H9 (cell line): ENCODE measurements at regions not wholly inside any gene's neighbourhood (a gene's known extent, or its start where the extent isn't known, plus 50 kb on each side); places are given as distances from the start of the nearest gene placed in this dataset.

Experiments
- DNase-seq: peaks from one replicate; pipeline ENCODE4 v3.0.0-alpha.2; 2017
- H2AFZ ChIP-seq: one replicate; pipeline ENCODE4 v1.6.1; 2013; ENCODE audit warnings: mild to moderate bottlenecking, low read length, control low read depth, moderate library complexity
- H2AK5ac ChIP-seq: 2 replicates; pipeline ENCODE4 v1.6.1; 2013; ENCODE audit warnings: low read length, control low read depth, mixed read lengths; ENCODE audit not compliant: insufficient read length
- H2BK120ac ChIP-seq: one replicate; pipeline ENCODE4 v1.6.1; 2013; ENCODE audit warnings: low read depth, mild to moderate bottlenecking, low read length, control low read depth, inconsistent platforms; ENCODE audit not compliant: poor library complexity, severe bottlenecking
- H2BK12ac ChIP-seq: 2 replicates; pipeline ENCODE4 v1.6.1; 2013; ENCODE audit warnings: low read length, control low read depth, mixed read lengths, low read depth; ENCODE audit not compliant: insufficient read length
- H2BK15ac ChIP-seq: 2 replicates; pipeline ENCODE4 v1.6.1; 2013; ENCODE audit warnings: low read depth, low read length, control low read depth
- H2BK20ac ChIP-seq: one replicate; pipeline ENCODE4 v1.6.1; 2013; ENCODE audit warnings: low read depth, mild to moderate bottlenecking, low read length, control low read depth, inconsistent platforms; ENCODE audit not compliant: poor library complexity, severe bottlenecking
- H2BK5ac ChIP-seq: 2 replicates; pipeline ENCODE4 v1.6.1; 2013; ENCODE audit warnings: low read length, control low read depth, mixed read lengths; ENCODE audit not compliant: insufficient read length
- H3K14ac ChIP-seq: 2 replicates; pipeline ENCODE4 v1.6.1; 2013; ENCODE audit warnings: low read length, control low read depth; ENCODE audit not compliant: insufficient read depth
- H3K18ac ChIP-seq: 2 replicates; pipeline ENCODE4 v1.6.1; 2013; ENCODE audit warnings: low read depth, mild to moderate bottlenecking, mixed read lengths, low read length, control low read depth; ENCODE audit not compliant: insufficient read length
- H3K23ac ChIP-seq: 2 replicates; pipeline ENCODE4 v1.6.1; 2013; ENCODE audit warnings: low read length, control low read depth, mixed read lengths, low read depth; ENCODE audit not compliant: insufficient read length
- H3K23me2 ChIP-seq: 2 replicates; pipeline ENCODE4 v1.6.1; 2013; ENCODE audit warnings: low read depth, mild to moderate bottlenecking, mixed read lengths, low read length, control low read depth; ENCODE audit not compliant: insufficient read length, poor library complexity, severe bottlenecking
- H3K27ac ChIP-seq: 2 replicates; pipeline ENCODE4 v1.5.1; 2013; ENCODE audit warnings: low read length, control low read depth, mixed read lengths, low read depth; ENCODE audit not compliant: insufficient read length
- H3K27me3 ChIP-seq: 2 replicates; pipeline ENCODE4 v1.6.1; 2013; ENCODE audit warnings: low read length, control low read depth, inconsistent platforms; ENCODE audit not compliant: insufficient read depth
- H3K4ac ChIP-seq: 2 replicates; pipeline ENCODE4 v1.6.1; 2013; ENCODE audit warnings: low read depth, mild to moderate bottlenecking, control low read depth, inconsistent platforms, low read length, moderate library complexity
- H3K4me1 ChIP-seq: 2 replicates; pipeline ENCODE4 v1.6.1; 2013; ENCODE audit warnings: low read length, control low read depth, inconsistent platforms; ENCODE audit not compliant: insufficient read depth
- H3K4me2 ChIP-seq: 2 replicates; pipeline ENCODE4 v1.6.1; 2013; ENCODE audit warnings: low read length, control low read depth, mixed read lengths; ENCODE audit not compliant: insufficient read length, insufficient read depth
- H3K56ac ChIP-seq: 2 replicates; pipeline ENCODE4 v1.6.1; 2013; ENCODE audit warnings: low read depth, mild to moderate bottlenecking, mixed read lengths, low read length, control low read depth; ENCODE audit not compliant: insufficient read length
- H3K79me1 ChIP-seq: 2 replicates; pipeline ENCODE4 v1.6.1; 2013; ENCODE audit warnings: low read depth, mild to moderate bottlenecking, moderate library complexity, low read length, control low read depth, inconsistent platforms; ENCODE audit not compliant: insufficient read depth, poor library complexity, severe bottlenecking
- H3K79me2 ChIP-seq: 2 replicates; pipeline ENCODE4 v1.6.1; 2013; ENCODE audit warnings: low read length, control low read depth, inconsistent platforms; ENCODE audit not compliant: insufficient read depth
- H3K9ac ChIP-seq: 2 replicates; pipeline ENCODE4 v1.6.1; 2013; ENCODE audit warnings: low read length, control low read depth, mixed read lengths; ENCODE audit not compliant: insufficient read length; ENCODE audit errors: extremely low read depth
- H3K9me3 ChIP-seq: one replicate; pipeline ENCODE4 v1.6.1; 2013; ENCODE audit warnings: low read depth, low read length, inconsistent platforms; ENCODE audit not compliant: control insufficient read depth
- H3T11ph ChIP-seq: one replicate; pipeline ENCODE4 v1.6.1; 2013; ENCODE audit warnings: mild to moderate bottlenecking, low read length, control low read depth, inconsistent platforms
- H4K20me1 ChIP-seq: one replicate; pipeline ENCODE4 v1.6.1; 2013; ENCODE audit not compliant: control insufficient read depth, insufficient read length, insufficient read depth
- H4K5ac ChIP-seq: 2 replicates; pipeline ENCODE4 v1.6.1; 2013; ENCODE audit warnings: low read depth, mild to moderate bottlenecking, mixed read lengths, low read length, control low read depth; ENCODE audit not compliant: insufficient read length
- H4K8ac ChIP-seq: replicated peaks from 2 replicates; pipeline ENCODE4 v1.6.1; 2013; ENCODE audit warnings: low read length, control low read depth, mixed read lengths, low read depth; ENCODE audit not compliant: insufficient read length
- H4K91ac ChIP-seq: 2 replicates; pipeline ENCODE4 v1.6.1; 2013; ENCODE audit warnings: low read depth, mild to moderate bottlenecking, moderate library complexity, mixed read lengths, low read length, control low read depth; ENCODE audit not compliant: insufficient read length
- H3K27ac Mint-ChIP-seq, 3 experiments: 2 replicates in 2 of 3; 3 replicates in 1 of 3; pipeline ENCODE4 v1.8.0; 2020 to 2021; ENCODE audit warnings: mixed read lengths in 3 of 3, mild to moderate bottlenecking in 1 of 3, moderate library complexity in 1 of 3
- H3K27me3 Mint-ChIP-seq: 2 replicates; pipeline ENCODE4 v1.8.0; 2021; ENCODE audit warnings: low read depth, mild to moderate bottlenecking, moderate library complexity, mixed read lengths
- H3K36me3 Mint-ChIP-seq, 3 experiments: 2 replicates in 2 of 3; 3 replicates in 1 of 3; pipeline ENCODE4 v1.8.0; 2020 to 2021; ENCODE audit warnings: low read depth in 3 of 3, mixed read lengths in 3 of 3; ENCODE audit not compliant: insufficient read depth in 1 of 3
- H3K4me1 Mint-ChIP-seq, 2 experiments: 2 replicates each; pipeline ENCODE4 v1.8.0; 2020; ENCODE audit warnings: mixed read lengths in 2 of 2
- H3K4me3 Mint-ChIP-seq, 2 experiments: 2 replicates in 1 of 2; 3 replicates in 1 of 2; pipeline ENCODE4 v1.8.0; 2020 to 2021; ENCODE audit warnings: mild to moderate bottlenecking in 2 of 2, mixed read lengths in 2 of 2, moderate library complexity in 1 of 2
- H3K9me3 Mint-ChIP-seq, 2 experiments: 2 replicates in 1 of 2; 3 replicates in 1 of 2; pipeline ENCODE4 v1.8.0; 2020; ENCODE audit warnings: mild to moderate bottlenecking in 2 of 2, mixed read lengths in 2 of 2, moderate library complexity in 1 of 2
- CTCF ChIP-seq: fragments of 200-600 bp; sonication (generic); conservative IDR thresholded peaks from 3 replicates; pipeline ENCODE4 v1.8.0; 2021; ENCODE audit warnings: antibody characterized with exemption, mild to moderate bottlenecking
- WGBS: extraction: QIAGEN DNeasy Blood & Tissue Kit; methylation state at CpG from one replicate; pipeline ENCODE4 v1.1.7; 2013; ENCODE audit warnings: missing lambda C conversion rate, low lambda C conversion rate, mixed read lengths; ENCODE audit not compliant: insufficient read length; ENCODE audit errors: extremely low coverage; 5-methylcytosine and 5-hydroxymethylcytosine counted together

GRCh38 chr15:31251165-31251564 is 75.5 kb upstream of the KLF13 start:
- Histone ChIP-seq H2BK20ac (no peak overlapping the region), H3K4me2 (no peak overlapping the region), H4K91ac (no peak overlapping the region), H4K8ac (no peak overlapping the region), H2BK12ac (no peak overlapping the region), H2BK120ac (no peak overlapping the region), H3K23me2 (peaks cover 2% of the 10 kb centered on the region), H2AFZ (no peak overlapping the region), H3K18ac (no peak overlapping the region), H2BK5ac (no peak overlapping the region), H3K4me1 (no peaks in the 10 kb centered on the region), H3K79me1 (no peaks in the 10 kb centered on the region), H3T11ph (no peak overlapping the region), H3K9me3 (no peaks in the 10 kb centered on the region), H4K5ac (no peak overlapping the region), H2AK5ac (no peak overlapping the region), H4K20me1 (no peaks in the 10 kb centered on the region), H3K23ac (no peak overlapping the region), H3K27ac (no peak overlapping the region), H3K79me2 (no peaks in the 10 kb centered on the region), H3K56ac (no peak overlapping the region), H3K4ac (no peak overlapping the region), H3K9ac (no peak overlapping the region), H3K27me3 (no peaks in the 10 kb centered on the region), H2BK15ac (no peak overlapping the region), H3K14ac (no peak overlapping the region; the same call in 1 of the 2 replicates)
- Mint-ChIP-seq H3K27me3 (peaks cover 20% of the 10 kb centered on the region), H3K4me3 (no peak overlapping the region), H3K9me3 (no peaks in the 10 kb centered on the region; a peak in 1 of 5 replicates), H3K4me1 (0 out of 4 replicates have a peak, but pooled peaks cover 0 to 2% of the 10 kb centered on the region in 2 experiments), H3K27ac (no peak overlapping the region), H3K36me3 (no peaks in the 10 kb centered on the region)
- WGBS = no CpG with 5 or more reads among the region's 7 CpGs
- TF ChIP-seq CTCF = no peak
- DNase-seq = no peak
